AG04450 (cell line): ENCODE measurements at regions not wholly inside any gene's neighbourhood (a gene's known extent, or its start where the extent isn't known, plus 50 kb on each side); places are given as distances from the start of the nearest gene placed in this dataset.

Source experiments
- CTCF ChIA-PET: fragments of 300-600, 350-600 bp; formaldehyde crosslinking; extraction: SDS; loops from one replicate; lab custom pipeline; 2022; ENCODE audit warnings: antibody characterized with exemption, inconsistent platforms; lab: Charles Lee
- POLR2A ChIA-PET: fragments of 350-600 bp; formaldehyde crosslinking; extraction: SDS; loops from one replicate; lab custom pipeline; 2021; ENCODE audit warnings: antibody characterized with exemption, inconsistent platforms; lab: Yijun Ruan, JAX
- DNase-seq: peaks from one replicate; pipeline ENCODE4 v3.0.0-alpha.2; 2011; ENCODE audit warnings: low read depth, low spot score
- H3K27ac ChIP-seq: one replicate; pipeline ENCODE4 v1.5.1; 2012; ENCODE audit warnings: low read depth, low read length, control low read depth
- H3K27me3 ChIP-seq: one replicate; pipeline ENCODE4 v1.6.0; 2012; ENCODE audit warnings: low read length; ENCODE audit not compliant: control insufficient read depth, insufficient read depth
- H3K4me3 ChIP-seq: 2 replicates; pipeline ENCODE4 v1.5.1; 2011; ENCODE audit warnings: mild to moderate bottlenecking, low read depth, low read length, control low read depth
- H3K9me3 ChIP-seq: 2 replicates; pipeline ENCODE4 v1.5.1; 2012; ENCODE audit warnings: low read length; ENCODE audit not compliant: control insufficient read depth, insufficient read depth
- CTCF ChIP-seq: IDR thresholded peaks from 2 replicates; pipeline ENCODE4 v1.5.1; 2011; ENCODE audit warnings: low read depth, low read length, control low read depth, inconsistent platforms

- no peak for DNase-seq
- no peak overlapping the region for H3K4me3 ChIP-seq
- POLR2A ChIA-PET: no interaction called here
Measured at GRCh38 chr10:28095791-28096378, 97.0 kb upstream of the ODAD2 start.

GRCh38 chr10:28094121-28094520 lies 95.2 kb upstream of the ODAD2 start:
- DNase-seq: no peak
- H3K9me3 ChIP-seq: no peaks in the 10 kb centered on the region
- TF ChIP-seq CTCF: no peak
- POLR2A ChIA-PET: no interaction called here
- no peak overlapping the region for H3K4me3 ChIP-seq
- no peaks in the 10 kb centered on the region for H3K27me3 ChIP-seq
- H3K27ac ChIP-seq: no peak overlapping the region
- CTCF ChIA-PET: no interaction called here

More at GRCh38 chr10:28095791-28096378, 97.0 kb upstream of the ODAD2 start:
- H3K9me3 ChIP-seq: no peaks in the 10 kb centered on the region
- CTCF ChIA-PET: interaction anchor here (0.9 kb wide), 1 partner anchor 354 kb away, joined by 4 read pairs; no protein-coding TSS in a partner anchor
- no peaks in the 10 kb centered on the region for H3K27me3 ChIP-seq
- no peak overlapping the region for H3K27ac ChIP-seq
- no peak for TF ChIP-seq CTCF

GRCh38 chr10:28091913-28092312 lies 93.0 kb upstream of the ODAD2 start:
- Histone ChIP-seq H3K27ac (no peak overlapping the region), H3K9me3 (no peaks in the 10 kb centered on the region), H3K4me3 (no peak overlapping the region), H3K27me3 (no peaks in the 10 kb centered on the region)
- CTCF ChIA-PET: interaction anchor here (0.5 kb wide), 1 partner anchor 131 kb away, joined by 3 read pairs; no protein-coding TSS in a partner anchor
- POLR2A ChIA-PET: no interaction called here
- no peak for DNase-seq
- TF ChIP-seq CTCF: no peak

- POLR2A ChIA-PET: no interaction called here
- no peak for TF ChIP-seq CTCF
- CTCF ChIA-PET: no interaction called here
- Histone ChIP-seq H3K4me3 (no peak overlapping the region), H3K27ac (no peak overlapping the region), H3K9me3 (no peaks in the 10 kb centered on the region), H3K27me3 (no peaks in the 10 kb centered on the region)
- DNase-seq: no peak
Measured at GRCh38 chr10:28090506-28090905, 91.6 kb upstream of the ODAD2 start.

- no peaks in the 10 kb centered on the region for H3K9me3 ChIP-seq
- peak overlapping the region; percentile 66 for H3K27ac ChIP-seq
- no peaks in the 10 kb centered on the region for H3K27me3 ChIP-seq
- H3K4me3 ChIP-seq: no peak overlapping the region
- ChIA-PET POLR2A (no interaction called here), CTCF (no interaction called here)
- no peak for TF ChIP-seq CTCF
- peak; percentile 42 for DNase-seq
Measured at GRCh38 chr10:28089467-28089866, 90.6 kb upstream of the ODAD2 start.
